ENCODE measurements at regions not wholly inside any gene's neighbourhood (a gene's known extent, or its start where the extent isn't known, plus 50 kb on each side); places are given as distances from the start of the nearest gene placed in this dataset.

DNA sequence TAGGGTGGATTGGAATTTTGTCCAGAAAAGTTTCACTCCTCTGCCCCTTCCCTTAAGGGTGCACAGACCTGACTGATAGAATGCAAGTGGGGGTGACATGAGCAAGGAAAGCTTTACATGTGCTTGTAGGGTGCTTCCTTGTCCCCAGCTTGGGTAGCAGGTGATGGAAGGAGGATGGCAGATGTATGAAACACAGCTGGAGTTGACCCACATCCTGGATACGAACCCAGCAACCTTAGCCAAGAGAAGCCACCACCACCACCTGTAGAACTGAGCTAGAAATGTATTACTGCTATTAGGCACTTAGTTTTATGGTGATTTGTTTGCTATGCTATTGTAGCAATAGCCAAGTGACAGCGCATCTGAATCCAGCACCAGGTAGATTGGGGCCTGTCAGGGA is 227.4 kb downstream of the HS3ST1 start:
- Histone ChIP-seq H2AFZ (no peak overlapping the region), H3K79me2 (no peaks in the 10 kb centered on the region), H3K27ac (no peak overlapping the region), H3K36me3 (ENCODE audit: control insufficient read depth, insufficient read depth, low read length) (no peaks in the 10 kb centered on the region), H3K4me1 (no peaks in the 10 kb centered on the region), H3K4me3 (ENCODE audit: low read depth, low read length) (no peak overlapping the region), H3K4me2 (ENCODE audit: low read length) (no peak overlapping the region), H3K9ac (no peak overlapping the region), H3K27me3 (ENCODE audit: control insufficient read depth, insufficient read depth, low read length) (no peaks in the 10 kb centered on the region), H3K9me3 (ENCODE audit: control insufficient read depth, low read length) (no peaks in the 10 kb centered on the region)
- TF ChIP-seq, protein P1, sequence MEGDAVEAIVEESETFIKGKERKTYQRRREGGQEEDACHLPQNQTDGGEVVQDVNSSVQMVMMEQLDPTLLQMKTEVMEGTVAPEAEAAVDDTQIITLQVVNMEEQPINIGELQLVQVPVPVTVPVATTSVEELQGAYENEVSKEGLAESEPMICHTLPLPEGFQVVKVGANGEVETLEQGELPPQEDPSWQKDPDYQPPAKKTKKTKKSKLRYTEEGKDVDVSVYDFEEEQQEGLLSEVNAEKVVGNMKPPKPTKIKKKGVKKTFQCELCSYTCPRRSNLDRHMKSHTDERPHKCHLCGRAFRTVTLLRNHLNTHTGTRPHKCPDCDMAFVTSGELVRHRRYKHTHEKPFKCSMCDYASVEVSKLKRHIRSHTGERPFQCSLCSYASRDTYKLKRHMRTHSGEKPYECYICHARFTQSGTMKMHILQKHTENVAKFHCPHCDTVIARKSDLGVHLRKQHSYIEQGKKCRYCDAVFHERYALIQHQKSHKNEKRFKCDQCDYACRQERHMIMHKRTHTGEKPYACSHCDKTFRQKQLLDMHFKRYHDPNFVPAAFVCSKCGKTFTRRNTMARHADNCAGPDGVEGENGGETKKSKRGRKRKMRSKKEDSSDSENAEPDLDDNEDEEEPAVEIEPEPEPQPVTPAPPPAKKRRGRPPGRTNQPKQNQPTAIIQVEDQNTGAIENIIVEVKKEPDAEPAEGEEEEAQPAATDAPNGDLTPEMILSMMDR (IDR thresholded peaks at IDR 0.05) = no peak

DNA sequence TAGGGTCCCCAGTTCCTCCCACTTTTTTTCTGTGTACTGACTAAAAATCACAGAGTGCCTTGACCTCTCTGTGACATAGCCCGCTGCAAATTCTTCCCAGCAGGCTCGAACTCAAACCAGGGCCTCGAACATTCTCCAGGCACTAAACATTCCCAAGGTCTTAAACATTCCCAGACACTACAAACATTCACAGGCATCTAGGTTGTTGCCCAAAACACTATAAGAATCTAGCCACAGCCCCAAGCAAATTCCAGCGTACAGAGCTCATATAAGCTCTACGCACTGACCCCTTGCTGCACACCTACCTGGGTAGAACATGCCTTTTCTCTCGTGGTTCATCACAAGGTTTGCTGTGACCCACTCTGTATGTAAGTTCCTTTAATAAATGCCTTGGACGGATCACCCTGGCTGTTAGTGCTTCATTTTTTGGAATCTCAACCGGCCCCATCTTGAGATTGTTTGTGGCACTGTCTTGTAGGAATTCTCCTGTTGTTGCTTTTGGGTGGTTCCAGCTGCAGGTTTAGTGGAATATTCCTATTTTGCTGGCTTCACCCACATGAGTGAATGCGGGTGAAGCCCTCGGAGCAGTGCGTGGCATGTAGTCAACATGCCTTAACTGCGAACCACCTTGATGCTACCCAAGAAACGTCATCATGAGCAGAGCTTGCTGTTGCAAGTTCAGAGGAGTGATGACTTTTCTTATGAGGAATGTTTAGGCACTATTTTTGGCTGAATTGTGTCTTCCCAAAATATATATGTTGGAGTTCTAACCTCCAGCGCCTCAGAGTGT is 230.0 kb downstream of the HS3ST1 start:
- Histone ChIP-seq H3K4me1 (no peaks in the 10 kb centered on the region), H3K4me2 (ENCODE audit: low read length) (no peak overlapping the region)
- TF ChIP-seq, protein P1 (IDR thresholded peaks at IDR 0.05) = no peak

DNA sequence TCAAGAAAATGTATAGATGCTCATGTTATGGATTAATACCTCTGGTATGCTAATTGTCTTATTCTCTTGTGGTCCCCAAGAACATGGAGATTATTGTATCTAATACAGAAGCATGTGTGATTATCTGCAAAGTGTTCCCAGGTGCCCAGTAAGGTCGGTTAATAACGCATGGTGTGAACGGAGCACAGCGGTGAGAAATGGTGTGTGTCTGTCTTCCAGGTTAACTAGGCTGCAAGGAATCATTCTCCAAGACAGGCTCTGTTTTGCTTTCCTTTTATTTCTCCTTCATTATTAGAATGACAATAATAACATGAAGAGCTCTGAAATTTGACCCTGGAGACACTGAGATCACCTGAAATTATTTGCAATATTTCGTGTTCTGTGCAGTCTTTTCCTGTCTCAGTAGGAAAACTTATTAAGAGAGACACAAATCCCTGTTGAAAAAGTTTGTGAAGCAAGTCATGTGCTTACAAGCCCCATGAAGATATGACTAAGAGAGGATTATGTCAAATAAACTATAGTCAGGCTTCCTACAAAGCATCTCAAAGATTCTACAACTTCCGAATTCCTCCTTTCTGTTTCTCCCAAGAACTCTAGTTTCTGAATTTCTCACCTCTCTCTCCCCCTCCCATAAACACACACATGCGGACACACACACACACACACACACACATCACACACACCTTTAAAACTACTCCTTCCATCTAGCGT is 230.9 kb downstream of the HS3ST1 start:
- no peak overlapping the region for H3K4me3 ChIP-seq (ENCODE audit: low read depth, low read length)
- H3K9ac ChIP-seq = no peak overlapping the region
- TF ChIP-seq, protein P1 (IDR thresholded peaks at IDR 0.05) = no peak
- H3K4me2 ChIP-seq (ENCODE audit: low read length) = no peak overlapping the region
- no peaks in the 10 kb centered on the region for H3K36me3 ChIP-seq (ENCODE audit: control insufficient read depth, insufficient read depth, low read length)
- H3K4me1 ChIP-seq = no peaks in the 10 kb centered on the region
- no peaks in the 10 kb centered on the region for H3K27me3 ChIP-seq (ENCODE audit: control insufficient read depth, insufficient read depth, low read length)
- H3K27ac ChIP-seq = no peak overlapping the region
- no peaks in the 10 kb centered on the region for H3K79me2 ChIP-seq
- H3K9me3 ChIP-seq (ENCODE audit: control insufficient read depth, low read length) = no peaks in the 10 kb centered on the region
- no peak overlapping the region for H2AFZ ChIP-seq

More for the DNA sequence above, 230.0 kb downstream of the HS3ST1 start:
- Histone ChIP-seq H3K9ac (no peak overlapping the region), H2AFZ (no peak overlapping the region), H3K79me2 (no peaks in the 10 kb centered on the region), H3K4me3 (ENCODE audit: low read depth, low read length) (no peak overlapping the region), H3K36me3 (ENCODE audit: control insufficient read depth, insufficient read depth, low read length) (no peaks in the 10 kb centered on the region), H3K27me3 (ENCODE audit: control insufficient read depth, insufficient read depth, low read length) (no peaks in the 10 kb centered on the region), H3K27ac (no peak overlapping the region), H3K9me3 (ENCODE audit: control insufficient read depth, low read length) (no peaks in the 10 kb centered on the region)

DNA sequence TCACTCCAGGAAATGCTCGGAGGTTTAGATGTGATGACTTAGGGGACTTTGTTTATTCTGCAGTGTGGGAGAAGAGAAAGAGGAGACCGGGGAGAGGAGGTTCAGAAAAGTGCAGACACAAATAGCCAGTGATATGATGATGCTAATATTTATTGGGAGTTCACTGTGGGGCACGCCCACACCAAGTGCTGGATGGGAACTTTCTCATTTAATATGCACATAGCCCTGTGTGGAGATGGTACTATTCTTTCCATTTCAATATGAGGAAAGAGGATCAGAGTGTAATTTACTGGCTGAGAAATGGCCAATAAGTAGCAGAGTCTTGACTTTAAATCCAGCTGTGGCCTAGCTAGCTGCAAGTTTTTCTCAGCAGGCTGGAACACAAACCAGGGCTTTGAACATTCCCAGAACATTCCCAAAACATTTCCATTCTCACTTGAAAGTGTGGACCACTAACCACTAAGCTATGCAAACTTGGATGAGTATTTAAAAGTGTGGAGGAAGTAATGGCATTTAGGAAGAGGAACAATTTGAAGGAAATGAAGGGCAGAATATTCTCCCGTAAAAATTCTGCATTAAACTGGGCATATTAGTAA is 231.7 kb downstream of the HS3ST1 start:
- H3K4me1 ChIP-seq = no peaks in the 10 kb centered on the region
- H2AFZ ChIP-seq = no peak overlapping the region
- no peaks in the 10 kb centered on the region for H3K9me3 ChIP-seq (ENCODE audit: control insufficient read depth, low read length)

More for the DNA sequence above, 231.7 kb downstream of the HS3ST1 start:
- Histone ChIP-seq H3K27me3 (ENCODE audit: control insufficient read depth, insufficient read depth, low read length) (no peaks in the 10 kb centered on the region), H3K9ac (no peak overlapping the region), H3K27ac (no peak overlapping the region), H3K4me3 (ENCODE audit: low read depth, low read length) (no peak overlapping the region), H3K79me2 (no peaks in the 10 kb centered on the region), H3K36me3 (ENCODE audit: control insufficient read depth, insufficient read depth, low read length) (no peaks in the 10 kb centered on the region), H3K4me2 (ENCODE audit: low read length) (no peak overlapping the region)
- TF ChIP-seq, protein P1 (IDR thresholded peaks at IDR 0.05) = no peak
